Activated CD4-positive, alpha-beta T cell treated with anti-CD3 and anti-CD28 coated beads, Interleukin-2, Interleukin-4, amounts not matched to agents 100 ng/mL and 50 ng/mL, durations not matched to agents 16 hours and 8 hours (primary cell): ENCODE measurements at regions not wholly inside any gene's neighbourhood (a gene's known extent, or its start where the extent isn't known, plus 50 kb on each side); places are given as distances from the start of the nearest gene placed in this dataset.
"Not testable (repeated sequence)": the region's sequence is repeated elsewhere in the genome, so short reads cannot be mapped to it uniquely, and the experiment has no call there.

Experiments used
- DNase-seq: peaks from one replicate; pipeline ENCODE4 v3.0.0-alpha.2; 2020; ENCODE audit warnings: low spot score

GRCh38 chr6:58351619-58352018 is 1034.2 kb downstream of the PRIM2 start:
- DNase-seq, result not testable (repeated sequence)

DNA sequence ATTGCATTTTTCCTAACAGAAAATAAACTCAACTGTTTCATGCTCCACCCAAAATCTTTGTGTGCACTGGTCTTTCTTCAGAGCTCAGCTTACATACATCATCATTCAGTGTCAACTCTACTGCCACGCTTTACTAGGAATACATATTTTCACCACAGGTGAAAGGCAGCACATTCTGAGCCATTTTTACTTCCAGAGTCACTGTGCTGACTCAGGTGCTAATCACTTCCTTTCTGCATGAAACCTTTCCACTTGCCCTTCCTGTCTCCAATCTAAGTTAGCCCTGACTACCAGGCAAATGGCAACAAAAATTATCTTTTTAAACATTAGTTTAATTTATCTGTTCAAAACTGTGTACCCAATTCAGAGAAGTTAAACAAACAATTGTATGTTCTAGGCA is 1041.0 kb downstream of the PRIM2 start:
- DNase-seq, result not testable (repeated sequence)

DNA sequence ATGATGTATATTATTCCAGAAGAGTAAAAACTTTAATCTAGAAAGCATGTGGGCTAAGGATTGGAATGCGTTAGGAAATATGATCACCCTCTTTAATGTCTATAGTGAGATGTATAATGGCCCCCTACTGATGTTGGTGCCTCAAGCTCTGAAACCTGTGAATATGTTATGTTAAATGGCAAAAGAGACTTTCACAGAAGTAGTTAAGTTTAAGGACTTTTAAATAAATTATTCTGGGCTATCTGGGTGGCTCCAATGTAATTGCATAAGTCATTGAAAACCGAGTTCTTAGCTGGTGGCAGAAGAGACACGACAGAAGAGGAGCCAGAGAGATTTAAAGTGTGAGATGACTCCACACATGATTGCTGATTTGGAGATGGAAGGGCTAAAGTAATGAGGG is 1048.4 kb downstream of the PRIM2 start:
- not testable (repeated sequence) for DNase-seq

DNA sequence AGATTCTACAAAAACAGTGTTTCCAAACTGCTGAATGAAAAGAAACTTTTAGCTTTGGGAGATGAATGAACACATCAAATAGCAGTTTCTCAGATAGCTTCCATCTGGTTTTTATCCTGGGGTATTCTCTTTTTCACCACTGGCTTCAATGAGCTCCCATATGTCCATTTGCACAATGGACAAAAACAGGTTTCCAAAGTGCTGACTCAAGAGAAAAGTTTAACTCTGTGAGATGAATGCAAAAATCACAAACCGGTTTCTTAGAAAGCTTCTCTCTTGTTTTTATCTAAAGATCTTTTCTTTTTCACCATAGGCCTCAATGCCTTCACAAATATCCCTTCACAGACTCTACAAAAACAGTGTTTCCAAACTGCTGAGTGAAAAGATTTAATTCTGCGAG is 1089.2 kb downstream of the PRIM2 start:
- not testable (repeated sequence) for DNase-seq

DNA sequence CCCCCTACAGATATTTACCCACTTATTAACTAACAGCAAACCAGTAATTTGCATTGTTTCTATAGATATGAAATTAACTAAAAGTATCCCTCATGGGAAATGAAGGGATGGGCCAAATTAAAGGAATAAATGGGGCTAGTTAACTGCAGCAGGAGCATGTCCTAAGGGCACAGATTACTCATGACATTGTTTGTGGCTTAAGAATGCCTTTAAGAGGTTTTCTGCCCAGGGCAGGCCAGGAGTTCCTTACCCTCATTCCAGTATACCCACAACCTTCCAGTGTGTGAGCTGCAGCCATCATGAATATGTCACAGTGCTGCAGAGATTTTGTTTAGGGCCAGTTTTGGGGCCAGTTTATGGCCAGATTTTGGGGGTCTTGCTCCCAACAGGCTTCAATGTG is 1101.9 kb downstream of the PRIM2 start:
- no peak for DNase-seq
